C4-2B (cell line): ENCODE measurements at regions not wholly inside any gene's neighbourhood (a gene's known extent, or its start where the extent isn't known, plus 50 kb on each side); places are given as distances from the start of the nearest gene placed in this dataset.

Experiments used
- H3K27ac ChIP-seq: fragments of 450-650 bp; 2 replicates; pipeline ENCODE4 v1.5.1; 2017
- ZFX ChIP-seq: fragments of 450-650 bp; IDR thresholded peaks from 2 replicates; pipeline ENCODE4 v1.6.1; 2017
- TF ChIP-seq, protein P1 (sequence below): fragments of 450-650 bp; conservative IDR thresholded peaks from 2 replicates; pipeline ENCODE4 v1.5.1; 2017; ENCODE audit warnings: mild to moderate bottlenecking

DNA sequence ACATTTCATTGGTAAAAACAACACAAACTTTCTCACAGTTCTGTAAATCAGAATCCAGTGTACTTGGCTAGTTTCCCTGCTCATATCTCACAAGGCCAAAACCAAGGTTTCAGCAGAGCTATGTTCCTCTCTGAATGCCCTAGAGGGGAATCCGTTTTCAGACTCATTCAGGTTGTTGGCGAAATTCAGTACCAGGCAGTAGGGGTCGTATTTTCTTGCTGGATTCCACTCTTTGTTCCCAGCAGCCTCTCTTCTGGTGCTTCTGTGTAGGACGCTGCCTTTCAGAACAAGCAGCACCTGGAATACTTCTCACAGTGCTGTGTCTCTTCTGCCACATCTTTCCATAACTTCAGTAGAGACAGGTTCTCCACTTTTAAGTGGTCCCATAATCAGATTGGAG, 351.9 kb downstream of the PCDH18 start:
- no peak overlapping the region for H3K27ac ChIP-seq
- no peak for TF ChIP-seq ZFX
- TF ChIP-seq, protein P1, sequence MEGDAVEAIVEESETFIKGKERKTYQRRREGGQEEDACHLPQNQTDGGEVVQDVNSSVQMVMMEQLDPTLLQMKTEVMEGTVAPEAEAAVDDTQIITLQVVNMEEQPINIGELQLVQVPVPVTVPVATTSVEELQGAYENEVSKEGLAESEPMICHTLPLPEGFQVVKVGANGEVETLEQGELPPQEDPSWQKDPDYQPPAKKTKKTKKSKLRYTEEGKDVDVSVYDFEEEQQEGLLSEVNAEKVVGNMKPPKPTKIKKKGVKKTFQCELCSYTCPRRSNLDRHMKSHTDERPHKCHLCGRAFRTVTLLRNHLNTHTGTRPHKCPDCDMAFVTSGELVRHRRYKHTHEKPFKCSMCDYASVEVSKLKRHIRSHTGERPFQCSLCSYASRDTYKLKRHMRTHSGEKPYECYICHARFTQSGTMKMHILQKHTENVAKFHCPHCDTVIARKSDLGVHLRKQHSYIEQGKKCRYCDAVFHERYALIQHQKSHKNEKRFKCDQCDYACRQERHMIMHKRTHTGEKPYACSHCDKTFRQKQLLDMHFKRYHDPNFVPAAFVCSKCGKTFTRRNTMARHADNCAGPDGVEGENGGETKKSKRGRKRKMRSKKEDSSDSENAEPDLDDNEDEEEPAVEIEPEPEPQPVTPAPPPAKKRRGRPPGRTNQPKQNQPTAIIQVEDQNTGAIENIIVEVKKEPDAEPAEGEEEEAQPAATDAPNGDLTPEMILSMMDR, result no peak

- TF ChIP-seq ZFX, result no peak
- TF ChIP-seq, protein P1, result no peak
- no peak overlapping the region for H3K27ac ChIP-seq
These were observed 375.5 kb downstream of the PCDH18 start for GRCh38 chr4:137156807-137157206.

GRCh38 chr4:137156054-137156453, 376.2 kb downstream of the PCDH18 start:
- no peak for TF ChIP-seq ZFX
- TF ChIP-seq, protein P1, result no peak
- H3K27ac ChIP-seq, result no peak overlapping the region

DNA sequence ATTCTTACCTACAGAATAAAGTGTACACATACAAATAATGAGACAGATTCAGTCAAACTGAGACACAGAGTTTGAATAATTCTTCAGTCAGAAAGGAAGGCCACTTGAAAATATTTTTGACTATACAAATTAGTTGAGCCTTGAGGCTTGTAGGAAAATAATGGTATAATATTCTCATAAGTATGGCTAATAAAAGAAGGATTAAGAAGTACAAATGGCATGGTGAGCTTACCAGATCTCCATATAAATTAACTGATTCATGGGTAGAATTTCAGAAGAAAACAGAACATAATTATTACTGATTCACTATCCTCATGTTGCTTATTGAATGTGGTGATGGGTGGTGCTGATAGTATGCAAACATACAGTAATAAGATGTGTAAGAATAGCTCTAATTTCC, 401.1 kb downstream of the PCDH18 start:
- H3K27ac ChIP-seq, result no peak overlapping the region
- TF ChIP-seq ZFX, result no peak
- TF ChIP-seq, protein P1, result no peak

GRCh38 chr4:137129845-137130244, 402.4 kb downstream of the PCDH18 start:
- H3K27ac ChIP-seq, result no peak overlapping the region
- no peak for TF ChIP-seq ZFX
- TF ChIP-seq, protein P1, result no peak

GRCh38 chr4:137129441-137129840, 402.9 kb downstream of the PCDH18 start:
- H3K27ac ChIP-seq, result no peak overlapping the region
- TF ChIP-seq ZFX, result no peak
- TF ChIP-seq, protein P1, result no peak

DNA sequence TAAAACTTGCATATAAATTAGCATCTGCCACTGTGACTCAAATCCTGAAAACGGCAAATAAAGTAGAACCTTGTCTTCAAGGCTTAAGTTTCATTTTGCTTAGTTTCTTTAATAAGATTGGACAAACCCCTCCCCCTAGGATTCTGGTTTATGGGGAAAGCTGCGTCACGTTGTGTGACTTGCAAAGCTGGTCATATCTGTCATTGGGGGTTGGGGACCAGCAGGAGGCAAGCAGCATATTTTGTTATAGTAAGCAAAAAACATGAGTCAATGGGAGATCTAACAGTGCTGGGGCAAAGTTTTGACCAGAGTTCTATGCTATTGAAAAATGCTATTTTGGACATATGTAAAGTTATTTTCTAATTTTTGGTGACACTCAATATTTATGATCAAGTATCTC, 407.3 kb downstream of the PCDH18 start:
- H3K27ac ChIP-seq, result no peak overlapping the region
- TF ChIP-seq ZFX, result no peak
- TF ChIP-seq, protein P1, result no peak
